DMS 273 (cell line): ENCODE measurements at regions not wholly inside any gene's neighbourhood (a gene's known extent, or its start where the extent isn't known, plus 50 kb on each side); places are given as distances from the start of the nearest gene placed in this dataset.

Source experiments
- DNase-seq: peaks from one replicate; lab custom pipeline; 2025; ENCODE audit not compliant: unreplicated experiment; lab: John Stamatoyannopoulos, UW

DNA sequence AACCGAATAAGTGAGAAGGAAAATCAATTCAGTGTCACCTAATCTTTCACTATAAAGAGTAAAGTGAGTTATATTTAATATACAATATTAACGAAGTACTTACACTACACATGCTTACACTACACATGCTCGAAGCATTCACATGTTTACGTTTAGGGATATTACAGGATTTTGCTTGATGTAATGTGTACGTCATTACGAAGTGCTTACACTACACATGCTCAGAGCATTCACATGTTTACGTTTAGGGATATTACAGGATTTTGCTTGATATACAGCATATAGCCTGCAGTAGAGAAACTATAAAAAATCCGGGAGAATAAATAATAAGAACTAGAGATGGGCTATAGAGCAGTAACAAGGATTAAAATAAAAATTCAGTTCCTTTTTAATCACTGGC is 538.8 kb upstream of the CXADR start:
- DNase-seq, result no peak

DNA sequence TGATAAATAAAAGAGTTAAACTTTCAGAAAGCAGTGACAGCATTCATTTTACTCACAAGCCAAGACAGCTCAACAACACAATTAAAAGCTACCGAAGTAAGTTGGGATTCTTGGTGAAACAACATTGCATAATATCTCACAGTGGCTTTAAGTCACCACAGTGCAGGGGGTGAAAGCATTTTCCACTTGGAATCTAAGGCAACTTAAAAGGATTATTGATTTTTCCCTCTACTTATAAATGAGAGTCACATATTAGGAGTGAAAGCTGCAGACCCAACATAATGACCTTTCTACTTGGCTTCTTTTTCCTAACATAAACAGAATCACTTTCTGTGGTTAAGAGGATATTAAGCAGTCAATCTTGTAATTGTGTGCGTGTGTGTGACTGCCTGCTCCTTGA is 536.6 kb upstream of the CXADR start:
- DNase-seq, result no peak

DNA sequence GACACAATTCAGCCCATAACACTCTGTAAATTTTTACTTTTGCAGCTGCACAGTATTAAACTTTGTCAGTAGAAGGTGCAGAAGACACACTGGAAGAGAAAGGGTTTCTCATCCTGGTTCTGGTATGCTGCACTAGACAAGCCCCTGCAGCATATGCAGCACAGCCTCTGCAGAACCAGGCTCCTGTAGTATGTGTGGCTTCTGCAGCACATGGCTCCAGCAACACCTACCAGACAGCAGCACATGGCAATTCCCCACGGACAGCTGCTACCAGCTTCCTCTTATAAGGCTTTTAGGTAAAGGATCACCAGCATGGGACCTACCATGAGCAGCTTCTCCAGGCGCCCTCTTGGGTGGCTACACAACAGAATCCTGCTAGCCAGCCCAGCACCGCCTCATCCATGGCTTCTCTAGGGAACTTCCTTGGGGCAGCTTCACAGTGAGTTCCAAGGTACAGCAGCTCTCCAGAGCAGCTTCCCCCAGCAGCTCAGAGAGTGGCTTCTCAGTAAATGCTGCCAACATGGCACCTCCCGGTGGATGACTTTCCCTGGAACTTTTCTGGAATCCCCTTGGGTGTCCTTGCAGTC is 534.4 kb upstream of the CXADR start:
- DNase-seq, result no peak

DNA sequence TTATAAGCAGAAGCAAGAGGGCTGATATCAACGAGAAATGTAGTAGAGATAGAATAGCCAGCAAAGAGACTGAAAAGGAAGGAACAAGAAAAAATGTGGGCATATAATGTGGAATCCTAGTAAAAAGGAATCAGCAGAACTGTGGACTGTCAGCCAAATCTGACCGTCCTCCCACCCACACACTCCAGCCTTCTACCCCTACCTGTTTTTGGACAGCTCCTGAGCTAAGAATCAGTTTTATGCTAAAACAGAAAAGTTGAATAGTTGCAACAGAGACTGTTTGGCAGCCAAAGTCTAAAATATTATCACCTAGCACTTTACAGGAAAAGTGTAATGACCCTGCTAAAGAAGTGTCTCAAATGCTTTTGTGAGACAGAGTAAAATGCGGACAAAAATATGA is 533.3 kb upstream of the CXADR start:
- no peak for DNase-seq

DNA sequence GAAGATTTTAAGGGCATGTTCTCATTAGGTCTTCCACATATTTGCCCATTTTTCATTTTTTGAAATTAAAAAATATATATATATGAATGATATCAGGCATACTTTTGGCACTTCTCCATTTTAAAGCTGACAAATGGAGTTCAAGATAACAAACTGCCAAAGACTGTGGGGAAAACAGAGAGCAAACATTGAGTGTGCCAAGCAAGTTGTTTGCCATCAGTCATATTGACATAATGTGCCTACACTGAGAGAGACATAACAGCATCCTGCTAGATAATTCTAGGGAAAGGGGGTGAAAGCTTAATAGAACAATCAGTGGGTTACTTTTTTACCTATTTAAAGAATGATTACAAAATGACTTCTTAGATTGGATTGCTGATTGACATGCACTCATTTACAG is 529.4 kb upstream of the CXADR start:
- no peak for DNase-seq

DNA sequence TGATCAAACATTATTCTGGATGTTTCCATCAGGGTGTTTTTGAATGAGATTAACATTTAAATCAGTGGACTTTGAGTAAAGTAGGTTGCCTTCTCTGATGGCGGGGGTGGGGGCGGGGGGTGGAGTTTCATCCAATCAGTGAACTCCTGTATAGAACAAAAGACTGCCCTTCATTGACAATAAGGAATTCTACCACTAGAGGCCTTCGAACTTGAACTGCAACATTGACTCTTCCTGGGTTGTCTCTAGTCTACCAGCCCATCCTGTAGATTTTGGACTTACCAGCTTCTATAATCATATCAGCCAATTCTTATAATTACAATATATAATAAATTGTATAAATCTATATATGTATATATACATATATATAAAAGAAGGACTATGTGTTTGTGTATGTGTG is 520.4 kb upstream of the CXADR start:
- DNase-seq, result no peak

DNA sequence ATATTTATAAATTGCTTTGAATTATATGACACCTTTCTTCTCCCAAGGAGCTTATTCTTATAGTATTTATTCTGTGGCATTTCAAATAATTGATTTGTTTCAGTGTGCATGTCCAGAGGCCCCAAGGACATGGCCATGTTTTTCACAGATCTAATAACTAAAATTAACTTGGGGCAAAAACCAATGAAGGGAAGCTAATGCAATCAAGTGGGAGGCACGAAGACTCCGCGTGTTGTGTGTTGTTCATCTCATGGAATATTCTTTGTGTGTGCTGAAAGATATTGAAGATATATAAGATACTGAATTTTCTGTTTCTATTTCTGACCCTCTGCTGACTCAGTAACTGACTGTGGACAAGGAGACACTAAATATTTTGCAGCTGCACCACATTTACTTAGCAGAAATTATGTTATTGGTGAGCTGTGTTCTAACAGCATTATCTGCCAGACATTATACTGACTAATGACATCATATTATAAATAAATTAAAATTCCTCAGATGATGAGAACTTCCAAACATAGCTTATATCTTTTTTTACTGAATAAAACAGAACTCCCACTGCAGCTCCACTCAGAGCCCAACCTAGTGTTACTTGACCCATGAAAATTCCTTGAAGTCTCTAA is 519.3 kb upstream of the CXADR start:
- no peak for DNase-seq

DNA sequence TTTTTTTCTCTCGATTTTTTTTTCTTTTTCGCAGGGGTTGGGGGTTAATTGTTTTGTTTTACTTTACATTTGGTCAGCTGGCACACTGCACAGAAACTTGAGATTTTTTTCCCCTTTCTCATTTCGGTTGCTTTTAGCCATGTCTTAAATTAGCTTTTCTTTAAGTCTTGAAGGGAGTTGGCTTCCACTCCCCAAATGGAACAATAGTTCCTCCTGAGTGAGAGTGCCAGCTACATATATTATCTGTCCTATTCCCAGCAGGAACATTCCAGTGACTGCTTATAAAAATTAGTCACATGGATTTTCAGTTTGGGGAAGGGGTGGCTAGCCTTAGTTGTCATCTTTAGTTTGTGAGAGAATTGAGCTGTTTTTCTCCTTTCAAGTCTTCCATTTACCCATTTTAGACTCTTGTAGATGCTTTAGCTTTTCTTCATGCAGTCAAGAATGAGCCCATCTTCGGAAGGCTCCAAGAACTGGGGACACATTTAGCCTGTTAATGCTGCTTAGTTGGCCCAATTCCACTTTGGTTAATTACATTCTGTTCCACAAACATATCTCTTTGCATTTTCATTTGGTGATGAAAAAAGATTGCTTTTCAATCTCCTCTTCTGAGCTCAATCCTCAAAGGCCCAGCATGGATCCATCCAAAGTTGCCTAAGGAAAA is 510.1 kb upstream of the CXADR start:
- DNase-seq, result no peak

DNA sequence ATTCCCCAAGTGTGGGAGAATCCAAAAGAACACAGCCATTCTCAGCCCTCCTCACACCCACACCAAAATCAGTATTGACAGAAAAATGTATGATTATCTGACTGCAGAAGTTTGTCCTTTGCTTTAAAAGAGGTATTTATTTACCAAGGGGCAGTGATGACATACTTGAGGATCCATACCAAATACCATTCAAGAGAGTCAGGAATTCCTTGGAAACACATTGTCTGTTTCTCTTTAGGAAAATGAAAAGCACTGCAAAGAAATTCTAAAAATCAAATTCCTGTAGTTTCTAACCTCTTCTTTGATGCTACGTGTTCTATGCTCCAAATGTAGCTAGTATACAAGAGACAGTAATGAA is 509.6 kb upstream of the CXADR start:
- no peak for DNase-seq

DNA sequence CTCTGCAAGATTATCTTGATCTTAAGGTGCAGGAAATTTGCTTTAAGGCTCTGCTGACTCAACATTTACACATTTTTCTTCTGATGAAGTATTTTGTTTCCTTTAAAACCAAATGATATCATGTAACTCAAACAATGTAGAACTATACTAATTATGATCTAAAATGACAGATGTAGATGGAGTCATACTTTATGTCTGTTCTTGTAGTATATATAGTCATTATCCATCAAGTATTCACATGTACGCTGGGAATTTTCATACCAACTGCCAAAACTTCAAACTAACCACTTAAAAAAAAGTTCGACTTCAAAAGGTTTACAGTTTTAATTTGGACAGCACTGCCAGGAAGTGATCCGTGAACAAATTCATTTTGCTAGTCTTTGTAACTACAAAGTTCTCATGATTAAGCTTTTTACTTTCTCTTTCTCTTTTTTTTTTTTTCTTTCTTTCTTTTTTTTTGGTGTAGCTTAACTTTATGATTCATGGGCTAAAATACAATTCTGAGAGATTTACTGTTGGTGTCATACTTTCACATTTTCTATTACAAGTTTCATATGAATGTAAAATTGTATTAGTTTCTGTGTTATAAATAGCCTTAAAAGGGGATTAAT is 509.0 kb upstream of the CXADR start:
- DNase-seq, result no peak

DNA sequence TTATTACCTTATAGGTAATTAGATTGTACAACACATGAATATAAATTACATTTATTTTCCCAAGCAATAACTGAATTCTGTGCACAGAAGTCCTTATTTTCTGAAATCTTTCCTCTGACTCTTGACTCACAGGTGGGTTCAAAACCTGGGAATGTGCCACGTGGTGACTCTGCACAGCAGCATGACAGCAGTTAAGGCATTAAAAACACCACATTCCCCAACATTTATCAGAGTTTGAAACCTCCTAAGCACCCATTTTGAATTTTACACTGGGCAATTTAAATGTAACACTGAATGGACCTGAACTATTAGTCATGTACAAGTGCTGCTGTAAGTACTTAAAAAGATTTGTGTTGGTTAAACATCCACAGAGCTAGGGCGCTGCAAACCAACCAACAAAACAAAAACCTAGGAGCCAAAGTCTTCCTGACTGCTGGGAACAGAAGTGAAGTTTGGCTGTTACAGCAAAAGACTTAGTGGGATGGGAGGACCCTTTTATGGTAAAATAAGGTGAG is 480.6 kb upstream of the CXADR start:
- DNase-seq, result no peak

DNA sequence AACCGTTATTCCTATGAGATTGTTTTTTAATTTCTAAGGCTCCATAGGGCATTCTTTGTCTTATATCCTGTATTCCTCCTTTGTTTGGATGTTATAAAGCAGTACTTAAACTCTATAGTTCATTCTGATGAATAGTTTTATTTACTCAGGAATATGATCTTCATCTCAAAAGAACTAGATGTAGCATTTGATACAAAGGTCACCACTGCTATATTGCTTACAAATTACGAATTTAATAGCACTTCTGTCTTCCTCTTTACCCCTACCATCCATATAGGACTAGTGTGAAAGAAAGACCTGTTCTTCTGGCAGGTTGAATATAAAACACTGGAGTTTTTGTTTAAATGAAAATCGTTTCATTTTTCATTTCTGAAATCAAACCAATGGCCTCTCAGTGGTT is 468.1 kb upstream of the CXADR start:
- DNase-seq, result no peak

DNA sequence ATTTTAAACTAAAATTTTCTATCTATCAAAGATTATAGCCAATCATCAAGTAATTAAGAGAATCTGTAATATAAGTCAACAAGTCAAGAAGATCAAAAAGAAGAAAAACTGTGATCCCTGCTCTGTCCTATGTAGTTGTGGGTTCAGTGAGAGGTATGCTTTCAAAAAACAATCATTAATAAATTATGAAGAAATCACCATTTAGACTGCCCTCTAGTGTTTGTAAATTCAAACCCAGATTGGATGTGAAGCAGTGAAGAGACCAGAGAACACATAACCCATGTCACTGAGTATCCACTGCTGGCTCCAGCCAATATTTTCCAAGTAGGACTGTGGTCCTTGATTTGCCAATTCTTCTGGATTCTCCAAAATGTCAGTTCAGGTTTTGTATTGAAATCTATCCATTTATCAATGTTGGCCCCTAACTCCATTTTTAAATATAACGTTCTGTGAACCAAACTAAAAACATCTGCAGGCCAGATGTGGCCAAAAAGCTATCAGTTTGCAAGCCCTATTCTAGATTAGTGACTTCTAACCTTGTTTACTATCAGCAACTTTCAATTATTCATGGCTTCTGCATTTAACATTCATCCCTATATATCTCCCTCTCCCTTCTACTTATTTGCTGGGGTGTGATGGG is 467.5 kb upstream of the CXADR start:
- DNase-seq, result peak; percentile 45

DNA sequence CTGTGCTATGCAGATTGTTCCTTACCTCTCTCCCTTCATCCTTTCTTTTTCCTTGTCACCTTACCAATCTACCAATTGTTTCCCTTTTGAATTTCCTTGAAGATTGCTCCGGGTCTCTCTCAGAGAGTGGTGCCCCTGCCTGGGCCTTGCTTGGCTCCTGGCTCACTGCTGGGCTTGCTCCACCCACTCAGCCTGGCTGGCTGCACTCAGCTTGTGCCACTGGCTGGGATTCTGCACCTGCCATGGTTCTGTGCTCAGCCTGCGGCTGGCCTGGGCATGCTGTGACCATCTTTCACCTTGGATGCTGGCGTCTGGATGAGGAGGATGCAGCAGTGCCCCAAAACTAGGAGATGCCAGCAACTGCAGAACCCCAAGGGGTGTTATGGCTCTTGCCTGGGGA is 463.9 kb upstream of the CXADR start:
- no peak for DNase-seq

DNA sequence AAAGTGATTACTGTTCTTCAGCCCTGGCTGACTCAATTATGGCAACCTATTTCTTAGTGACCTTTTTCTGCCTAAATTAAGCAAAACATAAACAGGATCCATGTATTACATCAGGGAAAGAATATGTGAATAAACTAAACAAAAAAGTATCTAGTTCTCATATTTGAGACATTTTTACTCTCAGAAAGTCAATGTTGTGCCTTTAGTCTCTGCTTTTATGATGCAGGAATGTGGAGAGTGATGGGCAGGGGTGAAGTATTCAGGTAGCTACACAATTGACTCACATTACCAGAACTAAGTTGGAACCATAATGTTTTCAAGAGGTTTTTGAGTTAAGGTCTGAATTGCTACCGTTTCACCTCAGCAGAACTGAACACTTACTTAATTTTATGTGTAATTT is 462.7 kb upstream of the CXADR start:
- DNase-seq, result no peak

DNA sequence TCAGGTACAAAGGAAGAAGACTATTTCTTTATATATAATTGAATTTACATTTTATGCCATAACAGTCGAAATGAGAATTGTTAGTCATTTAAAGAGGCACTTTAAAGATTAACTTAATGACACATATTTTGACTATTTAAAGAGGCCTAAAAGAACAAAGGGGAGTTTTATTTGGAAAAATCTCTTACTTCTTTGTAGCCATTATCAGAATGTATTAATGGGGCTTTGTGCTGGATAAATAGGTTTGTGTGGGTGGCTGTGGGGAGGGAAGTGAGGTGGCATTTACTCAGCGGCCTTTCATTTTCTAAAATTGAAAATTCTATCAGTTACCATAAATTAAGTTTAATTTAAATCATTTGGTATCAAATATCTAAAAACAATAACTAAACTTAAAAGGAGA is 462.2 kb upstream of the CXADR start:
- DNase-seq, result no peak

DNA sequence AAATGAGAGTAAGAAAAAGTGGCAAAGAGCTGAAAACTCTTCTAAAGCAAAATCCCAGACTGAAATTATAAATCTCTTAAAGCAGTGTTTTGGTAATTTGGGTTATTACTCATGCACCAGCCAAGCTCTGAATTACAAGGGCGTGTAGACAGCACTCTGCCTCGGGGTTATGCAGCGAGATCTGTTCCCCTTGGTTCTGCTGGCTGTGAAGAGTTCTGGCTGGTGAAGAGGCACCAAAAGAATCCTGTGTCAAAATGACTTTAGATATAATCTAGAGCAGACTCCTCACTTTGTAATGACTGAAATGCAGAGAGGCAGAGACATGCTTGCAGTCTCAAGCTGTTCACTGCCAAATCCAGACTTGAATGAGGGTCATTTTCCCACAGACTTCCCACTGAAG is 461.8 kb upstream of the CXADR start:
- no peak for DNase-seq

DNA sequence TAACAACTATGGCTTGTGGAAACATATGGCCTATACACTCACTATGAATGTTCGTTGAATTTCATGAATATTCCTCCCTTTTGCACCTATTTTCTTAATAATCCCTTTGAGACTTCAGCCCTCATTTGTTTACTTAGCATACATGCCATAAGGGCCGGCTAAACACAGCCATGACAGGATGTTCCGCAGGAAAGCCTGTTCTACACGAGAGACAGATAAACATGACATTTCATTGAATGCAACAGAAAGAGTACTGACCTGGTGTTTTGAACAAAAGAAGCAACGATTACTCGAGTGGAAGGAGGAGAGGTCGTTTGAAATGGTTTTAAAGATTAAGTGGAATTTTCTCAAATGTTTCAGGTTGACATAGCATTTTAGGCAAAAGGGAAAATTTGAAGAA is 459.5 kb upstream of the CXADR start:
- no peak for DNase-seq

DNA sequence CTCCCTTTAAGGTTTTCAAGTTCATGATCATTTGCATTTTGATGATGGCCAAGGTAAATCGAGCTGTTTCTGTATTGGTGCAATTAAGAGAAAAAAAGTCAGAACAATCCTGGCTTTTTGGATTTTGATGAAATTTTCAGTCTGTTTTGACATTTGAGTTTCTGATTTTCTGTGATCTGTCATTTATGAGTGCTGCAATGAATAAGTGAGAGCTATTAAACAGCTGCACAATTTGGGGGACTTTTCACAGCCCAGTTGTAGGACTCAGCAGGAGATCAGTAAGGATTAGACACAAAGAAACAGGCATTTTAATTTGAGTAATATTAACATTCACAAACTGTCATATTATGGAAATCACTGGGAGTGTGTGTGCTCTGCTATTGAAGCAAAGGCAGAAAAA is 452.9 kb upstream of the CXADR start:
- no peak for DNase-seq

DNA sequence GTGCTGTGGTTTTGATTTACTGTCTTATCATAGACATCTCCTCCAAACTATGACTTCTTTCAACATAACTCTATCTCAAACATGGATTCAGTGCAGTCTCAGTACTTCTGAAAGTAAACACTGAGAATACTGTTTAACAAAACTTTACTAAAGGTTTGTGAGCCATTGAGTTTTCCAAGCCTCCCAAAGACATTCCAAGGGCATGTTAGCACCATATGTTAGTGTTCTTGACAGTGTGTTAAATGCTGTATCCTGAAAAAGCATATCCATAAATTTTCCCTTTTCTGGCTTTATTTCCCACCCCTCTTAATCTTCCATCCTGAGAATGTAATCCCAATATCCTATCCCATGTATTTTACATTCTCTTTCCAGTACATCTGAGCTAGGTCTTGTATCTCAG is 446.8 kb upstream of the CXADR start:
- DNase-seq, result no peak

DNA sequence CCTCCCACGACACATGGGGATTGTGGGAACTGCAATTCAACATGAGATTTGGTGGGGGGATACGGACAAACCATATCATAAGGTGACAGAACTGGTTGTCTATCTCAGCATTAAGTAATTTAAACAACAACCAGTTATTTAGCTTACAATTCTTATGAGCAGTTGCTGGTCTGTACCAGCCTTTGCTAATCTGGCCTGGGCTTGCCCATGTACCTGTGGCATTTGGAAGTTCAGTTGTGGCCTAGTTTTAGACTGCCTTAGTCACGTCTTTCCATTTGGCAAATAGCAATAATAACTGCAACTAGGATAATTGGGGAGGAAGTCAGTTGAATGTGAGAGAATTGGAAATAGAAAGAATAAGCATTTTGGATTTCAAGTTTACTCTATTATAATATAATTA is 441.8 kb upstream of the CXADR start:
- no peak for DNase-seq

DNA sequence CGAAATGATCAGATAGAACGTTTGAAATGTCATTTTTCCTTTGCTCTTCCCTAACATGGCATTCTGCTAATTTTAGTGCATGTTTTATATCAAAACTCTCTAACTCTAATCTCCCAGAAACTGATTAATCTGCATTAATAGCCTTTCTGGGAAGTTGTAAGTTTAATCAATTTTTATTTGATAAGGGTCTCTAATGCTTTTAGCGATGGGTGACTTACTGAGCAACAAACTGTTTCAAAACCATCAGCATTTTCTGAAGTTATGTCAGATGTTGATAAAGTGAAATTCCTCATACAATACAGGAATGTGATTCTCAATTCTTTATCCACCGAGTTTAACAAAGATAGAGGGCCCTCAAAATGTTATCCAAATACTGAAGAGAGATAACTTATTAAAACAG is 431.6 kb upstream of the CXADR start:
- DNase-seq, result no peak
